ENCODE measurements at regions not wholly inside any gene's neighbourhood (a gene's known extent, or its start where the extent isn't known, plus 50 kb on each side); places are given as distances from the start of the nearest gene placed in this dataset.

DNA sequence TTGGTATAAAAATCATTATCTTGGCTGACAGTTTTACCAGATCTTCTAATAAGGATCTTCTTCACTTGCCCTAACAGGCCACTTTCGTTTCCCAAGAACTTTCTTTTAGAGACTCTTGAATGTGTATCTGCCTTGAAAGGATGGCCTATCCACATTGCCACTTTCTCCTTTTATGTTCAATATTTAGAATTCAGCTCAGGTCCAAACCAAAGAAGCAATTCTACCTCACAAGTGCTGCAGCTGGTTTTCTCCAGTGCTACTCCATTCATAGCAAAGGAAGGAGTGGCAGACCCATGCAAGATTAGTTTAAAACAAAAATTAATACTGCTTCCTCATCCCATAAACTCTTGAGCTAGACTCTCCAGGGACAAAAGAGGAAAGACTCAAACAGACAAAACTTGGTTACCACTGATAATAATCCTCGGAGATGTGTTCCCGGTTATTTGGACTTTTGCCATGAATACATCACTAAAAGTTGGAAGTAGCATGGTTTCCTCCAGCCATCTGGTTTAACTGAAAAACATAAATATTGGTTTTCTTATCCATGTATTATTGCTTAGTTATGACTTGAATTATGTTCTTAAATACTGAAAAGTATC, 401.8 kb downstream of the PABPC4L start:
- H3F3A ChIP-seq (replicated peaks; ENCODE audit: insufficient read depth): no peaks in the 10 kb centered on the region
- H3K9me2 ChIP-seq: no peaks in the 10 kb centered on the region; the same call in 1 of the 2 replicates
- TF ChIP-seq JUND (IDR thresholded peaks at IDR 0.05): no peak
- no peak for TF ChIP-seq USF2 (IDR thresholded peaks at IDR 0.05; ENCODE audit: borderline replicate concordance, low read depth, low read length)
- no peak for TF ChIP-seq TAF1 (IDR thresholded peaks at IDR 0.05; ENCODE audit: borderline replicate concordance, low read depth, low read length)
- no peak for TF ChIP-seq EZH2phosphoT487 (IDR thresholded peaks at IDR 0.05; ENCODE audit: borderline replicate concordance, low read depth)
- TF ChIP-seq FOSL2 (IDR thresholded peaks at IDR 0.05; ENCODE audit: borderline replicate concordance, low read depth): no peak
- no peak for TF ChIP-seq CHD2 (IDR thresholded peaks at IDR 0.05; ENCODE audit: low read length, partially characterized antibody)
- TF ChIP-seq, protein P1, sequence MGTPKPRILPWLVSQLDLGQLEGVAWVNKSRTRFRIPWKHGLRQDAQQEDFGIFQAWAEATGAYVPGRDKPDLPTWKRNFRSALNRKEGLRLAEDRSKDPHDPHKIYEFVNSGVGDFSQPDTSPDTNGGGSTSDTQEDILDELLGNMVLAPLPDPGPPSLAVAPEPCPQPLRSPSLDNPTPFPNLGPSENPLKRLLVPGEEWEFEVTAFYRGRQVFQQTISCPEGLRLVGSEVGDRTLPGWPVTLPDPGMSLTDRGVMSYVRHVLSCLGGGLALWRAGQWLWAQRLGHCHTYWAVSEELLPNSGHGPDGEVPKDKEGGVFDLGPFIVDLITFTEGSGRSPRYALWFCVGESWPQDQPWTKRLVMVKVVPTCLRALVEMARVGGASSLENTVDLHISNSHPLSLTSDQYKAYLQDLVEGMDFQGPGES (IDR thresholded peaks at IDR 0.05; ENCODE audit: low read depth, low read length): no peak
- TF ChIP-seq FOXJ3 (CRISPR knock-in tag; IDR thresholded peaks at IDR 0.05): no peak
- no peaks in the 10 kb centered on the region for H3K36me3 ChIP-seq (replicated peaks in 1 of 2; ENCODE audit: control insufficient read depth in 1 of 2, insufficient read depth in 2 of 2, low read length in 1 of 2)
- no peak overlapping the region for H3K9ac ChIP-seq
- DNase-seq: no peak
- CTCF ChIA-PET: no interaction called here
- H3K4me3 ChIP-seq (ENCODE audit: low read depth in 2 of 2, low read length in 1 of 2): no peak overlapping the region
- no peaks in the 10 kb centered on the region for H3K79me2 ChIP-seq (ENCODE audit: insufficient read depth)
- no peaks in the 10 kb centered on the region; a peak in 1 of 4 replicates for H3K4me1 ChIP-seq (ENCODE audit: control insufficient read depth in 1 of 2, insufficient read depth in 2 of 2, low read depth in 1 of 2, low read length in 1 of 2)
- WGBS (ENCODE audit: low lambda C conversion rate): 14% methylated on average over 3 of the region's 3 CpGs
- no peaks in the 10 kb centered on the region for H4K20me1 ChIP-seq (ENCODE audit: insufficient read depth)
- H3K27me3 ChIP-seq (ENCODE audit: insufficient read depth): no peaks in the 10 kb centered on the region
- H2AFZ ChIP-seq (ENCODE audit: low read depth): no peak overlapping the region
- H3K9me3 ChIP-seq: no peaks in the 10 kb centered on the region; the same call in 1 of the 2 replicates
- POLR2A ChIA-PET: no interaction called here
- no peak overlapping the region for H3K4me2 ChIP-seq
- H3K27ac ChIP-seq (ENCODE audit: low read depth in 2 of 2, low read length in 1 of 2): no peak overlapping the region

- Histone ChIP-seq H3K27ac (ENCODE audit: low read depth in 2 of 2, low read length in 1 of 2) (no peak overlapping the region), H2AFZ (ENCODE audit: low read depth) (no peak overlapping the region), H3K79me2 (ENCODE audit: insufficient read depth) (no peaks in the 10 kb centered on the region), H3K36me3 (replicated peaks in 1 of 2; ENCODE audit: control insufficient read depth in 1 of 2, insufficient read depth in 2 of 2, low read length in 1 of 2) (no peaks in the 10 kb centered on the region), H3K9me3 (no peaks in the 10 kb centered on the region), H3K4me3 (ENCODE audit: low read depth in 2 of 2, low read length in 1 of 2) (no peak overlapping the region), H3K4me2 (no peak overlapping the region), H3K27me3 (ENCODE audit: insufficient read depth) (no peaks in the 10 kb centered on the region), H3K9me2 (no peaks in the 10 kb centered on the region), H3K4me1 (ENCODE audit: control insufficient read depth in 1 of 2, insufficient read depth in 2 of 2, low read depth in 1 of 2, low read length in 1 of 2) (no peaks in the 10 kb centered on the region), H3K9ac (no peak overlapping the region), H4K20me1 (ENCODE audit: insufficient read depth) (no peaks in the 10 kb centered on the region), H3F3A (replicated peaks; ENCODE audit: insufficient read depth) (no peaks in the 10 kb centered on the region)
- POLR2A ChIA-PET: no interaction called here
- no peak for DNase-seq
- 4% methylated on average over 2 of the region's 2 CpGs for WGBS (ENCODE audit: low lambda C conversion rate)
- TF ChIP-seq MEF2A (IDR thresholded peaks at IDR 0.05; ENCODE audit: borderline replicate concordance, low read depth) (no peak), SIN3A (IDR thresholded peaks at IDR 0.05; ENCODE audit: borderline replicate concordance, low read depth, low read length) (no peak), REST (IDR thresholded peaks at IDR 0.05; ENCODE audit: low read depth, low read length) (no peak), FOSL2 (IDR thresholded peaks at IDR 0.05; ENCODE audit: borderline replicate concordance, low read depth) (no peak), NFIC (IDR thresholded peaks at IDR 0.05; ENCODE audit: borderline replicate concordance) (no peak), ELF1 (IDR thresholded peaks at IDR 0.05) (no peak)
- TF ChIP-seq, protein P2, sequence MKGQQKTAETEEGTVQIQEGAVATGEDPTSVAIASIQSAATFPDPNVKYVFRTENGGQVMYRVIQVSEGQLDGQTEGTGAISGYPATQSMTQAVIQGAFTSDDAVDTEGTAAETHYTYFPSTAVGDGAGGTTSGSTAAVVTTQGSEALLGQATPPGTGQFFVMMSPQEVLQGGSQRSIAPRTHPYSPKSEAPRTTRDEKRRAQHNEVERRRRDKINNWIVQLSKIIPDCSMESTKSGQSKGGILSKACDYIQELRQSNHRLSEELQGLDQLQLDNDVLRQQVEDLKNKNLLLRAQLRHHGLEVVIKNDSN (IDR thresholded peaks at IDR 0.05; ENCODE audit: borderline replicate concordance, low read depth): no peak
- CTCF ChIA-PET: no interaction called here
Measured at GRCh38 chr4:133777661-133778060, 423.9 kb downstream of the PABPC4L start.
